Liver (tissue), 3 donors: ENCODE measurements at regions not wholly inside any gene's neighbourhood (a gene's known extent, or its start where the extent isn't known, plus 50 kb on each side); places are given as distances from the start of the nearest gene placed in this dataset.

ENCODE experiments used
- CTCF ChIP-seq: fragments of 150-350 bp; IDR thresholded peaks from 2 replicates; pipeline ENCODE4 v1.5.1; 2017; ENCODE audit warnings: improper control_type of control experiment, low read depth, low read length; ENCODE audit not compliant: missing input control
- FOXA1 ChIP-seq: IDR thresholded peaks from 2 replicates; pipeline ENCODE4 v1.6.1; 2016; ENCODE audit warnings: antibody characterized with exemption
- FOXA2 ChIP-seq: IDR thresholded peaks from 2 replicates; pipeline ENCODE4 v1.6.1; 2016; ENCODE audit warnings: antibody characterized with exemption
- GABPA ChIP-seq, 2 donors: IDR thresholded peaks in 1 of 2; conservative IDR thresholded peaks in 1 of 2; 2 replicates each; pipeline ENCODE4 v1.6.1; 2016; ENCODE audit warnings: antibody characterized with exemption in 2 of 2, mild to moderate bottlenecking in 1 of 2, moderate library complexity in 1 of 2
- JUND ChIP-seq, 2 donors: IDR thresholded peaks; 2 replicates each; pipeline ENCODE4 v1.6.1; 2016; ENCODE audit warnings: antibody characterized with exemption in 2 of 2
- MAX ChIP-seq: IDR thresholded peaks from 2 replicates; pipeline ENCODE4 v1.6.1; 2016; ENCODE audit warnings: antibody characterized with exemption
- NR2F2 ChIP-seq: IDR thresholded peaks from 2 replicates; pipeline ENCODE4 v1.6.1; 2016; ENCODE audit warnings: antibody characterized with exemption
- RAD21 ChIP-seq, 2 donors: IDR thresholded peaks; 2 replicates each; pipeline ENCODE4 v1.6.1; 2016; ENCODE audit warnings: antibody characterized with exemption in 2 of 2, mild to moderate bottlenecking in 2 of 2
- REST ChIP-seq: IDR thresholded peaks from 2 replicates; pipeline ENCODE4 v1.6.1; 2016; ENCODE audit warnings: antibody characterized with exemption, mild to moderate bottlenecking
- RXRA ChIP-seq, 2 donors: IDR thresholded peaks; 2 replicates each; pipeline ENCODE4 v1.6.1; 2017 to 2018; ENCODE audit warnings: antibody characterized with exemption in 2 of 2, mild to moderate bottlenecking in 1 of 2
- SP1 ChIP-seq: IDR thresholded peaks from 2 replicates; pipeline ENCODE4 v1.6.1; 2018; ENCODE audit warnings: antibody characterized with exemption, mild to moderate bottlenecking
- TAF1 ChIP-seq: conservative IDR thresholded peaks from 2 replicates; pipeline ENCODE4 v1.6.1; 2016; ENCODE audit warnings: antibody characterized with exemption, mild to moderate bottlenecking
- YY1 ChIP-seq: IDR thresholded peaks from 2 replicates; pipeline ENCODE4 v1.6.1; 2016; ENCODE audit warnings: antibody characterized with exemption, mild to moderate bottlenecking
- ZBTB33 ChIP-seq: IDR thresholded peaks from 2 replicates; pipeline ENCODE4 v1.6.1; 2016; ENCODE audit warnings: antibody characterized with exemption
- donor health status: healthy.
- donor health status: healthy.

GRCh38 chr5:143979044-143979690, 167.2 kb downstream of the HMHB1 start:
- TF ChIP-seq MAX (no peak), SP1 (no peak), CTCF (no peak), TAF1 (no peak), ZBTB33 (no peak), FOXA1 (no peak), RAD21 (IDR thresholded peaks at IDR 0.05) (no peak), YY1 (no peak), GABPA (IDR thresholded peaks at IDR 0.05 in 1 of 2, conservative IDR thresholded peaks at IDR 0.05 in 1 of 2) (no peak), RXRA (IDR thresholded peaks at IDR 0.05) (no peak), NR2F2 (no peak), JUND (IDR thresholded peaks at IDR 0.05) (no peak), REST (no peak), FOXA2 (no peak)
